ENCODE measurements at regions not wholly inside any gene's neighbourhood (a gene's known extent, or its start where the extent isn't known, plus 50 kb on each side); places are given as distances from the start of the nearest gene placed in this dataset.

- TF ChIP-seq POLR2AphosphoS5 (IDR thresholded peaks at IDR 0.05; ENCODE audit: low read depth, low read length) (no peak), PAX5 (IDR thresholded peaks at IDR 0.05; ENCODE audit: insufficient read depth, low read length, severe bottlenecking) (no peak), POLR2A (IDR thresholded peaks at IDR 0.05; ENCODE audit: low read depth, low read length) (no peak), TAF1 (IDR thresholded peaks at IDR 0.05; ENCODE audit: low read depth, low read length) (no peak), SPI1 (IDR thresholded peaks at IDR 0.05; ENCODE audit: low read depth, low read length) (no peak)
Observed at GRCh38 chr12:124452576-124453331, 114.7 kb downstream of the NCOR2 start.

Data from GM12891 (cell line).